GM12878 (cell line): ENCODE measurements at regions not wholly inside any gene's neighbourhood (a gene's known extent, or its start where the extent isn't known, plus 50 kb on each side); places are given as distances from the start of the nearest gene placed in this dataset.

Source experiments
- CEBPB ChIP-seq, 2 experiments: fragments of 150-350 bp in 1 of 2; IDR thresholded peaks; 2 replicates each; pipeline ENCODE4 v1.6.1; 2012 to 2014; ENCODE audit warnings: low read depth in 2 of 2, low read length in 2 of 2, borderline replicate concordance in 1 of 2, inconsistent platforms in 1 of 2
- CTCF ChIP-seq, 3 experiments: IDR thresholded peaks in 2 of 3; conservative IDR thresholded peaks in 1 of 3; 2 replicates each; pipeline ENCODE4 v1.5.1; 2011; ENCODE audit warnings: low read depth in 3 of 3, low read length in 3 of 3, mild to moderate bottlenecking in 3 of 3, control low read depth in 2 of 3, moderate library complexity in 2 of 3, inconsistent platforms in 1 of 3, mixed read lengths in 1 of 3; ENCODE audit not compliant: control insufficient read depth in 2 of 3, insufficient read depth in 1 of 3; ENCODE audit errors: extremely low read depth in 1 of 3
- ETV6 ChIP-seq, 2 experiments: fragments of 450-650 bp in 1 of 2; IDR thresholded peaks in 1 of 2; conservative IDR thresholded peaks in 1 of 2; 2 replicates each; pipeline ENCODE4 v1.6.1; 2014; ENCODE audit warnings: antibody characterized with exemption in 1 of 2, borderline replicate concordance in 1 of 2, low read depth in 1 of 2, mild to moderate bottlenecking in 1 of 2, moderate library complexity in 1 of 2
- EZH2 ChIP-seq: IDR thresholded peaks from 2 replicates; pipeline ENCODE4 v1.6.1; 2012; ENCODE audit warnings: low read depth, mild to moderate bottlenecking, control low read depth, inconsistent platforms, low read length, borderline replicate concordance; ENCODE audit not compliant: control insufficient read depth
- MXI1 ChIP-seq: fragments of 150-350 bp; IDR thresholded peaks from 2 replicates; pipeline ENCODE4 v1.6.1; 2011; ENCODE audit warnings: low read depth, mild to moderate bottlenecking, inconsistent platforms, low read length, improper control_type of control experiment
- PAX8 ChIP-seq: fragments of 450-650 bp; IDR thresholded peaks from 2 replicates; pipeline ENCODE4 v1.6.1; 2017; ENCODE audit warnings: mild to moderate bottlenecking, moderate library complexity
- TF ChIP-seq, protein P1 (sequence below): fragments of 450-650 bp; conservative IDR thresholded peaks from 2 replicates; pipeline ENCODE4 v1.6.1; 2017; ENCODE audit warnings: mild to moderate bottlenecking, moderate library complexity

DNA sequence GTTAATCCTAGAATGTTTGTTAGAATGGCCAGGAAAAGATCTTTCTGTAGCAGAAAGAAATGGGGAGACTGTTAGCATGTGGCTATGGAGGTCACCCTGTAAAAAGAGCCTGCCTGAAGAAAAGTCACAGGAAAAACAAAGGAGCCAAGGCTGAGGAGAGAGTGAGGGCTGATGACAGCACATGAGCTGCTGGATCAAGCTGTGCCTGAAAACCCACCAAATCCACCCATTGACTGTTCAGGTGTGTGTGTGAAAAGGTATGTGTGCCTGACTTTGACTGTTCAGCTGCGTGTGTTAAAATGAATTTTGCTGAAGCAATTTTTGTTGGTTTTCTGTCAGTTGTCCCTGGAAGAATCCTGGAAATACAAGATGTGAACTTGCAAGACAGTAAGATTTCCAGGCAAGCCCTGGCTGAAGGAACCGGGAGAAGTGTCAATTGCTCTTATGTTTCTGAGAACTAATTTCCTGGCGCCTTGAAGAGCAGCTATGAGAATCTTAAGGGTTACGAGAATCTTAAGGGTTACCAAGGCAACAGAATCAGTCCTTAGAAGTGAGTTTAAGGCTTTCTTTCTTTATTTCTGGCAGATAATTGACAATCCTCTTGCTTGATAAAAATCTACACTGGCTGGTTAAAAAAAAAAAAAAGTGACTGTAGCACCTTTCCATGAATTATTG, 73.0 kb upstream of the LGALSL start:
- TF ChIP-seq, protein P1, sequence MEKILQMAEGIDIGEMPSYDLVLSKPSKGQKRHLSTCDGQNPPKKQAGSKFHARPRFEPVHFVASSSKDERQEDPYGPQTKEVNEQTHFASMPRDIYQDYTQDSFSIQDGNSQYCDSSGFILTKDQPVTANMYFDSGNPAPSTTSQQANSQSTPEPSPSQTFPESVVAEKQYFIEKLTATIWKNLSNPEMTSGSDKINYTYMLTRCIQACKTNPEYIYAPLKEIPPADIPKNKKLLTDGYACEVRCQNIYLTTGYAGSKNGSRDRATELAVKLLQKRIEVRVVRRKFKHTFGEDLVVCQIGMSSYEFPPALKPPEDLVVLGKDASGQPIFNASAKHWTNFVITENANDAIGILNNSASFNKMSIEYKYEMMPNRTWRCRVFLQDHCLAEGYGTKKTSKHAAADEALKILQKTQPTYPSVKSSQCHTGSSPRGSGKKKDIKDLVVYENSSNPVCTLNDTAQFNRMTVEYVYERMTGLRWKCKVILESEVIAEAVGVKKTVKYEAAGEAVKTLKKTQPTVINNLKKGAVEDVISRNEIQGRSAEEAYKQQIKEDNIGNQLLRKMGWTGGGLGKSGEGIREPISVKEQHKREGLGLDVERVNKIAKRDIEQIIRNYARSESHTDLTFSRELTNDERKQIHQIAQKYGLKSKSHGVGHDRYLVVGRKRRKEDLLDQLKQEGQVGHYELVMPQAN, result no peak
- no peak for TF ChIP-seq CTCF (IDR thresholded peaks at IDR 0.05 in 2 of 3, conservative IDR thresholded peaks at IDR 0.05 in 1 of 3; ENCODE audit: control insufficient read depth in 2 of 3, extremely low read depth in 1 of 3, insufficient read depth in 1 of 3, low read depth in 3 of 3, low read length in 3 of 3)
- TF ChIP-seq PAX8, result no peak
- no peak for TF ChIP-seq CEBPB (IDR thresholded peaks at IDR 0.05; ENCODE audit: borderline replicate concordance in 1 of 2, low read depth in 2 of 2, low read length in 2 of 2)
- TF ChIP-seq EZH2, result no peak
- TF ChIP-seq ETV6 (conservative IDR thresholded peaks at IDR 0.05 in 1 of 2, IDR thresholded peaks at IDR 0.05 in 1 of 2; ENCODE audit: borderline replicate concordance in 1 of 2, low read depth in 1 of 2), result no peak
- TF ChIP-seq MXI1, result no peak
